Ovary (tissue), 3 donors: ENCODE measurements at regions not wholly inside any gene's neighbourhood (a gene's known extent, or its start where the extent isn't known, plus 50 kb on each side); places are given as distances from the start of the nearest gene placed in this dataset.

Source experiments
- EP300 ChIP-seq: sonication (generic); formaldehyde crosslinking; IDR thresholded peaks from one replicate; pipeline ENCODE4 v1.6.1; 2017; ENCODE audit warnings: antibody characterized with exemption
- TF ChIP-seq, protein P1 (sequence below), 3 donors: fragments of 450-650 bp in 2 of 3; fragments of 200-600 bp in 1 of 3; IDR thresholded peaks; one replicate each; pipeline versions ENCODE4 v1.5.1 to v1.8.0; 2016 to 2022; ENCODE audit warnings: antibody characterized with exemption in 3 of 3, mild to moderate bottlenecking in 1 of 3
- donor health status: DM: no; HTN: no; CAD: no.

DNA sequence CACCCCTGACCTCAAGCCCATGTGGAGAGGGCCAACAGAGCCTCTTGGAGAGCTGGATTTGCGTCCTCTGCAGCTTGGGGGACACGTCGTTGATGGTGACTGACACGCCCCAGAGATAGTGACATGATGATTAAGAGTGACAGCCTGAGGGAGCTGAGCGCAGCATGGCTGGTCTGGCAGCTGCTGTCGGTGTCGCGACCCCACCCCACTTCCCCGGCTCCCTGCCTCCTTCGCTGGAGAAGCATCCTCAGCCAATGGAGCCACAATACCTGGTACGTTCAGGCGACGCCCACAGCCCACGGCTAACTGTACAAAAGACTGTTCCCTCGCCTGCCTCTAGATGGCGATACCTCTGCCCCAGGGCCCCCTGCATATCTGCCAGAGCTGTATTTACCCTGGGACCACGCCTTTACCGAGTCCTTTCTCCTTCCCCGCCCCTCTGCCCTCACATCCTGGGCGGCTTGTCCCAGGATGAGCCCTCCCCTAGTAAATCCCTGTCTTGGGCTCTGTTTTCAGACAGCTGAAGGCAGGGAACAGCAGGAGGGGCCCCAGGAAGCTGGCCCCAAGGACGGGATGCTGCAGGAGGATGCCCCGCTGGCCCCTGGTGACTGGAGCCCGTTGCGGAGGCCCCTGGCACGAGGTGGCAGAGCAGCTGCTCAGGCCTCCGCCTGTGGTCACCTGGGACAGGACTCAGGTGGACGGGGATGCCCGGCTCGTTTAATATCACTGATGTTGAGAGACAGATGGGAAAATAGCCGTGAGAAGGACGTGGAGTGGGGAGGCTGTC, 90.6 kb downstream of the RPS6KA4 start:
- TF ChIP-seq EP300, result no peak
- TF ChIP-seq, protein P1, sequence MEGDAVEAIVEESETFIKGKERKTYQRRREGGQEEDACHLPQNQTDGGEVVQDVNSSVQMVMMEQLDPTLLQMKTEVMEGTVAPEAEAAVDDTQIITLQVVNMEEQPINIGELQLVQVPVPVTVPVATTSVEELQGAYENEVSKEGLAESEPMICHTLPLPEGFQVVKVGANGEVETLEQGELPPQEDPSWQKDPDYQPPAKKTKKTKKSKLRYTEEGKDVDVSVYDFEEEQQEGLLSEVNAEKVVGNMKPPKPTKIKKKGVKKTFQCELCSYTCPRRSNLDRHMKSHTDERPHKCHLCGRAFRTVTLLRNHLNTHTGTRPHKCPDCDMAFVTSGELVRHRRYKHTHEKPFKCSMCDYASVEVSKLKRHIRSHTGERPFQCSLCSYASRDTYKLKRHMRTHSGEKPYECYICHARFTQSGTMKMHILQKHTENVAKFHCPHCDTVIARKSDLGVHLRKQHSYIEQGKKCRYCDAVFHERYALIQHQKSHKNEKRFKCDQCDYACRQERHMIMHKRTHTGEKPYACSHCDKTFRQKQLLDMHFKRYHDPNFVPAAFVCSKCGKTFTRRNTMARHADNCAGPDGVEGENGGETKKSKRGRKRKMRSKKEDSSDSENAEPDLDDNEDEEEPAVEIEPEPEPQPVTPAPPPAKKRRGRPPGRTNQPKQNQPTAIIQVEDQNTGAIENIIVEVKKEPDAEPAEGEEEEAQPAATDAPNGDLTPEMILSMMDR (IDR thresholded peaks at IDR 0.05), result peak; percentile 13 to 26 (median 22)
